ENCODE measurements at regions not wholly inside any gene's neighbourhood (a gene's known extent, or its start where the extent isn't known, plus 50 kb on each side); places are given as distances from the start of the nearest gene placed in this dataset.

- intact Hi-C loops (cut with micrococcal nuclease) = no loop called here
- Histone ChIP-seq H3K9me3 (replicated peaks; ENCODE audit: control insufficient read depth, insufficient read depth, low read depth, low read length) (no peaks in the 10 kb centered on the region; the same call in 1 of the 2 replicates), H3K79me2 (ENCODE audit: control insufficient read depth, insufficient read depth, low read length) (no peaks in the 10 kb centered on the region), H3K27ac (ENCODE audit: extremely low read depth, low read depth, low read length) (no peak overlapping the region), H3K9me1 (ENCODE audit: control insufficient read depth, insufficient read depth, low read length) (no peaks in the 10 kb centered on the region), H3K4me3 (no peak overlapping the region), H3K4me2 (ENCODE audit: insufficient read depth, low read length) (no peak overlapping the region), H3K27me3 (ENCODE audit: control insufficient read depth in 2 of 2, insufficient read depth in 2 of 2, low read length in 2 of 2) (no peaks in the 10 kb centered on the region), H3K9ac (ENCODE audit: insufficient read depth in 1 of 2, low read depth in 2 of 2, low read length in 2 of 2) (no peak overlapping the region), H2AFZ (ENCODE audit: low read depth, low read length) (no peak overlapping the region), H4K20me1 (replicated peaks; ENCODE audit: control insufficient read depth, insufficient read depth, low read length) (no peaks in the 10 kb centered on the region), H3K4me1 (replicated peaks in 1 of 2; ENCODE audit: control insufficient read depth in 2 of 2, insufficient read depth in 2 of 2, low read length in 2 of 2) (no peaks in the 10 kb centered on the region), H3K36me3 (ENCODE audit: control insufficient read depth, insufficient read depth, low read length) (no peaks in the 10 kb centered on the region)
- no TSS peak for BruUV-seq (replicated peaks)
- FAIRE-seq = no peak
- ChIA-PET POLR2A (no interaction called here), CTCF (ENCODE audit: low intra/inter-chr PET ratio) (no interaction called here)
- in situ Hi-C loops (cut with MboI) = no loop called here
- ATAC-seq = no peak
- DNase-seq (ENCODE audit: extremely low read depth in 1 of 4, low spot score in 3 of 4) = no peak
- TF ChIP-seq MCM3 (IDR thresholded peaks at IDR 0.05) (no peak), SNIP1 (IDR thresholded peaks at IDR 0.05; ENCODE audit: low read depth) (no peak), MLX (CRISPR knock-in tag; conservative IDR thresholded peaks at IDR 0.05) (no peak), PREB (CRISPR knock-in tag; IDR thresholded peaks at IDR 0.05) (no peak), SOX6 (IDR thresholded peaks at IDR 0.05) (no peak), ZNF398 (CRISPR knock-in tag; IDR thresholded peaks at IDR 0.05) (no peak), ZNF583 (CRISPR knock-in tag; IDR thresholded peaks at IDR 0.05) (no peak), NR2C1 (IDR thresholded peaks at IDR 0.05) (no peak), NR2C1 (tag; IDR thresholded peaks at IDR 0.05) (no peak), ETS1 (conservative IDR thresholded peaks at IDR 0.05; ENCODE audit: control insufficient read depth, low read depth, low read length) (no peak), TBP (optimal IDR thresholded peaks at IDR 0.05; ENCODE audit: low read depth, low read length) (no peak), USF2 (CRISPR knock-in tag; IDR thresholded peaks at IDR 0.05) (no peak), TAF7 (tag; IDR thresholded peaks at IDR 0.05) (no peak), ZNF197 (CRISPR knock-in tag; IDR thresholded peaks at IDR 0.05; ENCODE audit: low read depth) (no peak), AFF4 (CRISPR knock-in tag; IDR thresholded peaks at IDR 0.05) (no peak)
These were observed 314.5 kb downstream of the TMEM161B start for GRCh38 chr5:87954121-87954520.

Data from K562 (cell line).